MV-4-11 (cell line): ENCODE measurements at regions not wholly inside any gene's neighbourhood (a gene's known extent, or its start where the extent isn't known, plus 50 kb on each side); places are given as distances from the start of the nearest gene placed in this dataset.
"Not testable (repeated sequence)": the region's sequence is repeated elsewhere in the genome, so short reads cannot be mapped to it uniquely, and the experiment has no call there.

ENCODE experiments used
- DNase-seq: peaks from one replicate; lab custom pipeline; 2025; lab: John Stamatoyannopoulos, UW

- DNase-seq: no peak
These were observed 577.9 kb downstream of the IPMK start for GRCh38 chr10:57689596-57690297.

GRCh38 chr10:57679916-57680315 lies 587.8 kb downstream of the IPMK start:
- no peak for DNase-seq

GRCh38 chr10:57675125-57675524 lies 592.6 kb downstream of the IPMK start:
- DNase-seq: no peak

GRCh38 chr10:57673446-57673960 lies 594.2 kb downstream of the IPMK start:
- DNase-seq: no peak

- DNase-seq: no peak
These were observed 602.9 kb downstream of the IPMK start for GRCh38 chr10:57664815-57665214.

GRCh38 chr10:57663401-57663800 lies 604.3 kb downstream of the IPMK start:
- DNase-seq: no peak

- DNase-seq: no peak
These were observed 606.5 kb downstream of the IPMK start for GRCh38 chr10:57661206-57661605.

- DNase-seq: peak; percentile 18
These were observed 610.4 kb downstream of the IPMK start for GRCh38 chr10:57657164-57657765.

- no peak for DNase-seq
These were observed 612.8 kb downstream of the IPMK start for GRCh38 chr10:57654856-57655255.

GRCh38 chr10:57645108-57645507 lies 622.6 kb downstream of the IPMK start:
- not testable (repeated sequence) for DNase-seq

GRCh38 chr10:57638411-57638810 lies 629.3 kb downstream of the IPMK start:
- no peak for DNase-seq

- no peak for DNase-seq
These were observed 639.0 kb downstream of the IPMK start for GRCh38 chr10:57628592-57629284.

- no peak for DNase-seq
These were observed 640.0 kb downstream of the IPMK start for GRCh38 chr10:57627642-57628178.

GRCh38 chr10:57624856-57625592 lies 642.7 kb downstream of the IPMK start:
- DNase-seq: no peak

GRCh38 chr10:57624066-57624465 lies 643.6 kb downstream of the IPMK start:
- DNase-seq: no peak

GRCh38 chr10:57621466-57621865 lies 646.2 kb downstream of the IPMK start:
- no peak for DNase-seq

GRCh38 chr10:57605948-57606485 lies 661.7 kb downstream of the IPMK start:
- DNase-seq: no peak

- DNase-seq: no peak
These were observed 668.3 kb downstream of the IPMK start for GRCh38 chr10:57599440-57599839.

GRCh38 chr10:57593983-57594573 lies 673.6 kb downstream of the IPMK start:
- no peak for DNase-seq

- peak; percentile 0 for DNase-seq
These were observed 687.8 kb downstream of the IPMK start for GRCh38 chr10:57579926-57580325.

GRCh38 chr10:57562211-57562610 lies 705.5 kb downstream of the IPMK start:
- no peak for DNase-seq
